Dermis microvascular lymphatic vessel endothelial cell (primary cell): ENCODE measurements at regions not wholly inside any gene's neighbourhood (a gene's known extent, or its start where the extent isn't known, plus 50 kb on each side); places are given as distances from the start of the nearest gene placed in this dataset.

Experiments
- DNase-seq, 2 donors: peaks; one replicate each; pipeline versions ENCODE4 v3.0.0 to v3.0.0-alpha.2; 2010; ENCODE audit warnings: low read depth in 2 of 2

DNA sequence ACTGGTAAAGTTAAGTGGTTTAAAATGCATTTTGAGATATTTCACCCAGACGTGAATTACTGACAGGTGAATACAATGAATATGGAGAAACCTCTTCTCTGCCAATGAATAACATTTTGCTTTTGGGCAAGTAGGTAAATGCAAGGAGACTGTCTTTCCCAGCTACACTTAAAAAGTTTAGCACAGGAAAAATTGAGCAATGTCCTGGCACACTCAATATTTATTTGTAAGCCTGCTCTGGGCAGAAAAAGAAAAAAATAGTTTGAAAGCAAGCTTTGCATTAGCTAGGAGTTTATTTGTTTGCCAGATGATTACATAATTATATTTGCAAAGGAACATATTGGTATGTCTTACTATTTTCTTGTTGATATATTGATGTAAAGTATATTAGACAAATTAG, 624.2 kb downstream of the ACTR3B start:
- DNase-seq, result no peak

DNA sequence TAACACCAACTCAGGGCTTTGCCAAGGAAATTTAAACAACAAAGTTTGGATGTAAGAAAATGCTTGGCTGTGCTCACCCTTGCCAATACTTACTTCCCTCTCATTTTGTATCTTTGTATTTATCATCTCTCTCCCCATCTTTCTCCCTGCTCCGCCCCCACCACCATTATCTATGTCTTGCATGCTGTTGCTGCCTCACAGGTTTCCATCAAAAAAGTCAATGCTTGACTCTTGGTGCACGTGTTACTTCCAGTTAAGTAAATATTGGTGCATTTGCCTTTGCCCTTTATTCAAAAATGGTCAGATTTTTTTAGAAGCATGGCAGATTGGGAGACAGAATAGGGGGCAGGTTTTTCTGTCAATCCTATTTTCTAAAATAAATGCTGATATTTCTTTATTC, 626.0 kb downstream of the ACTR3B start:
- DNase-seq, result no peak

DNA sequence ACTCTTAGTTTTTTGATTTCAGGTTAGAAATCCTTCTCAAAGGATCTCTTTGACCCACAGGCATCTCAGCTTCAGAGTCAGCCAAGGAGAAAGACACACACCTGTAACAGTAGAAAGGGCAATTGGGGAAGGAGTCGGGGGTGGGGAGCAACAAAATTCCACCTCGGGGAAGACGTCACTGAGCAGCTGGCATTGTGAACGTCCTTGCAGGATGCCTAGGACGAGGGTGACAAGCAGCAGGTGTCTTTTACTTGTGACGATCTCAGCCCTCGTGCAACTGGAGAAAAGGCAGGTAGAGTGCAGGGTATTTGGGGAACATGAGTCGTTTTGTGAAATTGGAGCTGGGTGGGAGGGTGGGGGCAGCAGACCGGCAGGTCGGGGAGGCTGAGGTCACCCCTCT, 627.0 kb downstream of the ACTR3B start:
- DNase-seq, result no peak

DNA sequence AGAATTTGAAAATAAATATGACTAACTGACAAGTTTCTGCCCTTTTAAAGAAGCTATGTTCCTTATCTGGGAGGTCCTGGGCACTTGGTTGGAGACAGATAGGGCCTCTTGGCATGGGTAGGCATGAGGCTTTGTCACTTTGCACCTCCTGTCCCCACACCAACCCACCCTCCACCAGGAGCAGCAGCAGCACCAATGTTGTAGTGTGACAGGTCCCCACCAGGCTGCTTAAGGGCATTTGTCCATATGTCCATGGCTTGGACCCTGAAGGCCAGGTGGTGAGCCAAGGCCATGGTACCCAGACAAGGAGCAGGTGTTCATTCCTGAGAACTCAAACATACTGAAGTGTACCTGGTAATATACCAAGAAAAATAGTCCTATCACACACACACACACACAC, 629.1 kb downstream of the ACTR3B start:
- DNase-seq, result no peak

DNA sequence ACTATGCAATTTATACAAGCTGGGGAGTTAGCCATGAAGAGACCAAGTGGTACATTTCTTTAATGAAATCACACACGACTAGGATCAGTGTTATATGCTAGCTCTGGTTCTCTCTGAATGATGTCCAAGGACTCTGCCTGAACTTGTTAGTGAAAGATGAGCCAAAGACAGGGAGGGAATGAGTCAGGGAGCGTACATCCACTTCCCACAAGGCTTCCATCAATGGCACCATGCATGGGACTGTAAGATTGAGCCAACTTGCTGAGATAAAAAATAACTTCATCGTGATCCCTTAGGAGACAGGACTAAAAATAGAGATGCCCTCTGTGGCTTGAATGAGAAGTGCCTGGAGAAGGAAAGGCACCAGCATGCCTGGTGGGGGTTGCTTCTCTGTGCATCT, 629.7 kb downstream of the ACTR3B start:
- no peak for DNase-seq

DNA sequence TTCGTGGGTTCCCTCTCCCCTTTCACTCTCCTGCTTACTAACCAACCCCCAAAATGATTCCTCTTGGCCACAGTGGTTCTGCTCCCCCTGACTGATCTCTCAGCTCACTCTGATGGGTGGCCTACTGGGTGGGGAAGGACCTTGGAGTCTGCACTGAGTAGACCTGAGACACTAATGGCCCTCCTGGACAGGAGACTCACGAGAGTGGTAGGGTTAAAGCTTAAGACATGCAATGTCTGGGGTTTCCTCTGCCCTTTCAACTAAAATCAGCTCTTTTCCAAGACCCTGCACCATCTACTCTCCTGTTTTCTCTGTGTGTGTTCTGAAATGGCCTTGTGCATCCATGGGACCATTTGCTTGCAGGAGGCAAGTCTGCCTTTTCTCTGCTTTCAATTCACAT, 631.4 kb downstream of the ACTR3B start:
- no peak for DNase-seq

DNA sequence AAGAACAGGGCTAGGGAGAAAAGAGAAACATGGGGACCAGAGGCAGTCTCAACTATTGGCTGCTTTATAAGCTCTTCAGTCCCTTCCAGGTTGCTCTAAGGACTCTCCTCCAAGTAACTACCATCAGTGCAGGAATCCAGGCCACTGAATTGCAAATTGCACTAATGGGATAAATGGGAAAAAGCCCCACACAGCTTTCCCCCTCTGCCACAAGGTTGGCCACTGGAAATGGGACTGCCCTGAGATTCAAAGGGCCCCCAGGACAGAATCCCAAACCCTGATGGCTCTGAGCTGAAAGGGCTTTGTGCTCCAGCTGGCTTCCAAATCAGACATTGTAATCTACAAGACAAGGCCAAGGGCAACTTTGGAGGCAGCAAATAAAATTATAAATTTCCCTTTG, 633.2 kb downstream of the ACTR3B start:
- no peak for DNase-seq

DNA sequence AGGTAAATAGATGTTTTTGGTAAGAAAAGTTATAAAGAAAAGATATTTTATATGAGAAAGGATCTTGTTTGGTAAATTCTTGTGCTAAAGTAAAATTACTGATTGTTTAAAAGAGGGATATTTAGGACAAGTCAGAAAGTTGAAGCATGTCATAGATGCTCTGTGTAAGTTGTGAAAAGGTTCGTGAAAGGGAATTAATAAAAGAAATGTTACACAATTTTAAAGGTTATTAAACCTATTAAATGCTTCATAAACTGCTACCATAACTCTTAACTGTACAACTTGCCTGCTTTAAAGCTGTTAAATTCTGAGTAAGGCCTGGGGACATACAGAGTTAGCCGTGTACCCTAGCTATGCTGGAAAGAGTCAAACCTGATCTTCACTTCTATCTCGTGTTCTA, 634.1 kb downstream of the ACTR3B start:
- DNase-seq, result no peak

DNA sequence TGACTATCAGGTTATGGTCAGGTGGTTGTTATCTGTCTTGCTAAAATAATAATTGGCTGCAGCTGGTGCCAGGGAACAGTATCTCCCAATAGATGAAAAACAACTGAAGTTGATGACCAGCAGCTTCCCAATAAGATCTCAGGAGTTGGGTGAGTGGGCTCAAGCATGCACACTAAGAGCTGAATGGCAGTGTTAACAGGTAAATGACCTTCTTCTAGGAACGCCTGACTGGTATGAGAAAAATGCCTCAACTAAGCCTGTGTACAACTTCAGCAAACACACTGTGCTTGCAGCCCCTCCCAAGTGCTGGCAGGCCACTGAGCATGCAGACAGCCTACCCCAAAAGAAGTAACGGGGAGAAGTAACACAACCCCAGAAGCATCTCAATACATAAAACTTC, 636.9 kb downstream of the ACTR3B start:
- no peak for DNase-seq

DNA sequence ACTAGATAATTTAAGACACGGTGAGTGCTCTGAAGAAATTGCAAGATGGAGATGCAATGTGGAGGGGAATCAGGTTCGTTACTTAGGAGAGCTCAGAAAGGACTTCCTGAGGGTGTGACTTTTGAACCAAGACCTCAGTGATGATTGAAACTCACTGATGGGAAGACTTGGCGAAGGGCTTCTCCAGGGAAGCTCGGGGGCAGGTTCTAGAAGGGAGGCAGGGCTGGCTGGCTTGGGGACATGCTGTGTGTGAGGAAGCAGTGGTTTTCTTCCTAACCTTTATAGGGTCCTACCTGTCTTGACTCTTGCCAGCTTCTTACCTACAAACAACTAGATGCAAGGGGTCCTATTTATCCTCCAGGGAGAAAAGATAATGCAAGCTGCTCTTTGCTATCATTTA, 637.9 kb downstream of the ACTR3B start:
- no peak for DNase-seq

DNA sequence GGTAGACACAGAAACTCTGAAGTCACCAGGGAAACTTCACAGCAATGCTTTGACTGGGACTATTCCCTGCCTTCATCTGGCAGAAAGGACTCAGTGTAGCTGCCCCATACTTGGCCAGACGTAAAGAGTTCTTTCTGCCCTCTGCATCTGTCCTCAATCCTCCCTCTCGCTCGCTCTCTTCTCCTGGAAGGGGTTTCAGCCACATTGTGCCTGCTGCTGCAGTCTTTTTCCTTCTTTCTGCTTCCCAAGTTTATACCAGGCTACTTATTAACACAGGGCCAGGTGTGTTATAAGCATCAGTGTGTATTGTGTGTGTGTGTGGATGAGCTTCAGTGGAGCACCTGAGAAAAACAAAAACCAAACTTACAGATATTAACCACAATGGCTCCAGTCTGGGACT, 638.4 kb downstream of the ACTR3B start:
- no peak for DNase-seq

DNA sequence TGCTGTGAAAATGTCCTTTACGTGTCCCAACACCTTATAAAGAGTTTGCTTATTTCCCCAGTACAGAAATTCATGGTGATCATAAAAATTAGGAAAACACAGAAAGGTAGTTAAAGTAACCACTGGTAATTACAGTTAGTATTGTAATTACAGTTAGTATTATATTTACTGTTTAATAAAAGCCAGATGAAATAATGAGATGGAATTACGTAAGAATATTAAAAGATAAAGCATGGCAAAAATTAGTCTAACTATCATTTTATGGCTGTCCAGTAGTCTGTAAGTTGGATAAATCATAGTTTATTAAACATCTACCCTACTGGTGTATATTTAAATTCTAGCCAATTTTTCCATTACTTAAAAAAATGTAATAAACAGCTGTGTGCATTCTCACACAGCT, 638.8 kb downstream of the ACTR3B start:
- DNase-seq, result no peak

DNA sequence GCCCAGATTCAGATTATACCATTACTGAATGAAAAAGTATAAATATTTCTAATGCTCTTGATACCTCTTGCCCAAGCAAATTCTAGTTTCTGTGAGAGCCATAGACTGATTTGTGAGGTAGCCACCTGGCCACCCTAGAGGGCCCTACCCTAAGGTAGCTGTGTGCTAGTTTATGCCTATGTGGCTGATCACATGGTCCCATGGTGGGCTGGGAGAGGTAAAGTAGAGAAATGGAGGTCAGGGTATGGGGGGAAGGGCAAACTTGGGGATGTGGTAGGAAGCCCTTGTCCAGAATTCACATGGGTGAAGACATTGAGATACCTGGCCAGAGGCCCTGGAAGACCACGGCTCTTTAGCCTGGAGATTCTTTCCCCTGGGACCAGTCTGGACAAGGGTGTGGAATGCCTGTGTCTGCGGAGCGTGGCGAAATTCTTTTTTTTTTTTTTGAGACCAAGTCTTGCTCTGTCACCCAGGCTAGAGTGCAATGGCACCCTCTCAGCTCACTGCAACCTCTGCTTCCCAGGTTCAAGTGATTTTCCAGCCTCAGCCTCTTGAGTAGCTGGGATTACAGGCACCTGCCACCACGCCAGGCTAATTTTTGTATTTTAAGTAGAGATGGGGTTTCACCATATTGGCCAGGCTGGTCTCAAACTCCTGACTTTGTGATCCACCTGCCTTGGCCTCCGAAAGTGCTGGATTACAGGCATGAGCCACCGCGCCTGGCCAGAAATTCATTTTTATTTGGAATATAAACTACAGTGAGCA, 639.4 kb downstream of the ACTR3B start:
- DNase-seq, result no peak

DNA sequence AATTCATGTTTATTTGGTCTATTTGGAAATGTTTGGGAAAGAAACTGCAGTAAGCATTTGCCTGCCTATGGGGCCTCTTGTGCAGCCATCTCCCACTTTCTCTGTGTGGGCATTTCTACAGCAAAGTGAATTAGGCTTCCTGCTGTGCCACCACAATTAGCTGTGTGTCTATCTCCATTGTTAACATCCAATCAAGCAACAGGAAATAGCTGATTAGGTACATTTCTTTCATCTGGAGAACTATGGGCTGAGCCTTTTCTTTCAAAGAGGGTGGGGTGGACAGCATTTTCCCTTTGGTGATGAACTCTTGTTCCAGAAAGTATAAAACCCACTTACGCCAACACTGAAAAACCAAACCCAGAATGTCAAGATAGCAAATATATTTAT, 640.0 kb downstream of the ACTR3B start:
- DNase-seq, result no peak

DNA sequence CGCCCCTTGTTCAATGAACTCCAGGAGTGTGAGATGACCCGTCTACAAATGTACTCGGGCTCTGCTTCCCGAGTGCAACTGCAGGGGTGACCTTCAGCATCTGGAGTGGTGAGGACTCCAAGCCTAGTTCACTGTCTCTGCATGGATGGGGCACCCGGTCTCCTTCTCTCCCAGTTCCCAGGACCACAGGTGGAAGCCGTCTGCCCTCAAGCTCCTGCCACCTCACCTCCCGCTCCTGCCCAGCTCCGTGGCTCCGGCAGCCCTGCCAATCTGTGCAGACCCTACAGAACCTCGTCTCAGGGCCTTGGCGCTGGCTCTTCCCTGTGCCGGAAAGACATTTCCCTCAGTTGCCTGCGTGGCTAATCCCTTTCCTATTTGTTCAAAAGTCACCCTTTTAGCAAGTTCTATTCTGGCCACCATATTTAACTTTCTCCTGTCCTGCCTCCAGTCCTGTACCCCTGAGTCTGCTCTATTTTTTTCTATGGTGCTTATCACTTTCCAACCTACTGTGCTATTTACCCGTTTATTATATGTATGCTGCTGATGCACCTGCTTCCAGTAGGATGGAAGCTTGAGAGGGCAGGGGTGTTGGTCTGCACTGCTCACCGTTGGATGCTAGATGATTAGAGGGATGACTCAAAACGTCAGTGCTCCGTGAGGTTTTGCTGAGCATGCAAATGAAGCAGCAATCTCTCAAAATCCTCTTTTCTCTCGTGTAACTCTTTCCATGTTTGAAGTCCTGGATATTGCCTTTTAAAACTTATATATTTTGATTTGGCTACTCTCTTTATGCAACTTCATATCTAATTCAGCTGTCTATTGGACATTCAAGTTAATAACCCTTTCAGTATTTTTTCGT, 641.4 kb downstream of the ACTR3B start:
- no peak for DNase-seq

DNA sequence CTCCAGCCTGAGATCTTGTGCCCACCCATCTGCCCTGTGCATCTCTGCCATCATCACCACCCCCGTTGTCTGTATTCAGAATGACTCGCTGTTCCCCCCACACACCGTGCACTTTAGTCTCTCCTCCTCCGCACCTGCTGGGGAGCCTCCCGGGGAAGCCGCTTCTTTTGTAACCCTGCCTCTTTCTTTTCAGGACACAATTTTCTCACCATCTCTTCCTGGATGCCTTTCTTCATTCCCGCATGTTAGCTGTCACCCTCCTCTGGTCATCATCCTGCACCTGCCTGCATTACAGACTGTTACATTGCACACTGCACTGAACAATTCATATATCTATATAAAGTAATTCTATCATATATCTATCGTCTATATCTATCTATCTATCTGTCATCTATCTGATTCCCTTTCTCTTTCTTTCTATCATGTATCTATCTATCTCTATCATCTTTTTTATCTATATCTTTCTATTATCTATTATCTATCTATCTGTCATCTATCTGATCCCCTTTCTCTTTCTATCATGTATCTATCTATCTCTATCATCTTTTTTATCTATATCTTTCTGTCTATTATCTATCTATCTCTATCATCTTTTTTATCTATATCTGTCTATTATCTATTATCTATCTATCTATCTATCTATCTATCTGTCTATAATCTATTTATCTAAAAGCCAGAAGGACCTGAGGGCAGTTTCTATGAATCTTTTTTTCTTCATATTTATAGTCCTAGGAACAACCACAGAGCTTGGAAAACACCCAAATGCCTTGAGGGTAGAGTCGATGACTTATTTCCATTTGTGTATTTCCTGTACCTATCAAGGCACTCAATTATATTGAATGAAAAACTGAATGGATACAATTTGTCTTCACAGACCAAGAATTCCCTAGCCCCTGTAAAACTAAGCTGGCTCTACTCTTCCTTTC, 642.5 kb downstream of the ACTR3B start:
- no peak for DNase-seq

DNA sequence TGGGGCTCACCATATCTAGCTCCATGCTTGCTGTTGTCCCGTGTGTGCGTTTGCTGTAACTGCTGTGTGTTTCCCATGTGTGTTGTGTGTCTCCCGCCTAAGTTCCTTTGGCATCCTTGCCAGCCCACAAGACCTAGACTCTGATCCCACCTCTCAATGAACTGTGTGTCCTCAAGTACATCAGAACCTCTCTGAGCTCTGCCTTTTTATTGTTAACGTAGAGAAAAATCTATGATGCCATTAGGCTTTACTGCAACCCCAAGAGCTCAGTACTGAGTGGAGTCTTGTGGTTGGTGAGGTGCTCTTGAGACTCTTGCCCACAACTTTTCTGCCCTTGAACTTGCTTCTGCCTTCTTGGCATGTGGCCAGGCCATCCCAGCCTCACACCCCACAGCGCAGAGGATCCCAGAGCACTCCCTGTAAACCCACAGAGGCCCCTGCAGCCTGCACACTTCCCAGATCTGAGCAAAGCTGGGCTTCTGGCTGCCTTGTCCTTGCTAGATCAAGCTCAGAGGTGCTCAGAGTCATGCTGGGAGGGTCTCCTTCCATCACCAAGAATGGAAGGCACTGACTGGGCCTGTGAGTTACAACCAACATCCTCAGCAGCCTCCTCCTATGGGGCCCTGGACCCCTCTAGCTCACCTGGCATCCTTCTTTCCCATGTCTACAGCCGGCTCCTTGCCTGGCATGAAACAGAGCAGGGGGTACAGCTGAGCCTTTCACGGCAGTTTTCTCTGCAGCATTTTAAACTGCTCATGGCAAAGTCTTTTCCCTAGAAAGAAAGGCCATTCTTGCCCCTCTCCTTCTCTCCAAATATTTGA, 643.4 kb downstream of the ACTR3B start:
- DNase-seq, result no peak

DNA sequence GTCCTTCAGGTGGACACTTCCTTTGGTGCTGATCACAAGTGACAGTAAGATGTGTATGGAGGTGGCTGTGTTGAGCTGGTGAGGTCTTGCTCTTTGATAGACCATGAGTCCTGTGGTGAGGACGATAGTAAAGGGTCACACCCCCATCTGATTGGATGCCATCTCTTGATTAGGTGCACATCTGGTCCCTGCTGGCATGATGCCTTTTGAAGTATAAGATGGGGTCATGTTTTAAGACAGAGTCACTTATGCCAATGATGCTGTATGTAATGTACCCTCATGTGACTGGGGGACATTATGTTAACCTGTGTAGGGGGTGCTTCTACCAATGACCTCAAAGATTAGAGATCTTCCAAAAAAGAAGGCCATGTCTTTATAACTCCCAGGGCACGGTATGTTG, 644.6 kb downstream of the ACTR3B start:
- no peak for DNase-seq

DNA sequence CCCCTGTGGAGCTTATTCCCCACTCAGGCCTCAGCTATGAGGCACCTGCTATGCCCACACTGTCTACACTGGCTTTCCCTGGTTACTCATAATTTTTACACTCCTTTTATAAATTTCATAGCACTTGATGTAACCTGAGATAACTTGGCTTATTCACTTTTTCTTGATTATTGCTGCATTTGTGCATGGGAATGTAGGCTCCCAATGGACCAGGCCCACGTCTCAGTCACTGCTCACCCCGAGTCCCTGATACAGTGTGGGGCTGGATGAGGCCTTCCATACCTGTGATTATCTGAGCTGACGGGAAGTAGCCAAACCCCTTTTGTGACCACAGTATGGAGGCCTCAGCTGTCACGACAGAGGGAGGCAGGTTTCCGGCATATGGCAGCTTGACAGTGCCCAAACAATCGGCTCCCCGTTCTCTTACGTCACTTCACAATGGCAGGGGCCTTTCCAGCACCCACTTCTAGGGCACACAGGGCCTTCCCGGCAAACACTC, 645.3 kb downstream of the ACTR3B start:
- DNase-seq, result no peak

DNA sequence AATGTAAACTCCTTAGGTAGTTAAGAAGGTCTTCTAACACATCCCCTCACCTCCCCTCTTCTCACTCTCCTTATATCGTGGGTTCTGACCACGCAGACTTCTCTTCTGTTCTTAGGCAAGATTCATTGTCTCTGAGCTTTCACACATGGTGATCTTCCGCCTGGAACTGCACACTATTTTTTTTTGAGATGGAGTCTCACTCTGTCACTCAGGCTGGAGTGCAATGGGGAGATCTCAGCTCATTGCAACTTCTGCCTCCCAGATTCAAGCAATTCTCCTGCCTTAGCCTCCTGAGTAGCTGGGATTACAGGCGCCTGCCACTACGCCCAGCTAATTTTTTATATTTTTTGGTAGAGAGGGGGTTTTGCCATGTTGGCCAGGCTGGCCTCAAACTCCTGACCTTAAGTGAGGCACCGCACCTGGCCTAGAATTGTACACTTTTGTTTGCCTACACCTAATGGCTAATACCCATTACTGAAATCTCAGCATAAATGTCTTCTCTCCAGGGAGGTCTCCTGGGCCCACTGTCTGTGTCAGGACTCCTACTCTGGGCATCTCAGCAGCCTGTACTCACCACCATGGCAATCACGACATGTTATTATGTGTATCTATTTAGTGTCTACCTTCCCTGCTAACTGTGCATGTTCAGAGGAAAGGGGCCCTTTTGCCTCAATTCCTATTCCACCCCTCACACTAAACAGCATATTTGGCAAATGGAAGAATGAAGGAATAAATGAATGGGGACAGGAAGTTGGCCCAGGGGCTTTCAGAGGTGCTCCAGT, 646.3 kb upstream of the DPP6 start:
- no peak for DNase-seq
